Esophagus squamous epithelium (tissue), 4 donors: ENCODE measurements at regions not wholly inside any gene's neighbourhood (a gene's known extent, or its start where the extent isn't known, plus 50 kb on each side); places are given as distances from the start of the nearest gene placed in this dataset.
"Not testable (repeated sequence)": the region's sequence is repeated elsewhere in the genome, so short reads cannot be mapped to it uniquely, and the experiment has no call there.

ENCODE experiments used
- CTCF ChIP-seq, 6 experiments: fragments of 450-650 bp in 4 of 6; fragments of 200-600 bp in 2 of 6; sonication (generic) in 2 of 6; IDR thresholded peaks; one replicate each; pipeline ENCODE4 v1.5.1; 2016 to 2019; ENCODE audit warnings: antibody characterized with exemption in 6 of 6, mild to moderate bottlenecking in 4 of 6, moderate library complexity in 4 of 6
- POLR2A ChIP-seq, 4 donors: fragments of 450-650 bp; IDR thresholded peaks; one replicate each; pipeline ENCODE4 v1.6.1; 2017; ENCODE audit warnings: antibody characterized with exemption in 4 of 4, mild to moderate bottlenecking in 4 of 4, moderate library complexity in 3 of 4

- TF ChIP-seq POLR2A, CTCF (IDR thresholded peaks at IDR 0.05): not testable (repeated sequence)
These were observed 139.8 kb downstream of the SEPTIN7 start for GRCh38 chr7:35940695-35941094.
